ENCODE measurements at regions not wholly inside any gene's neighbourhood (a gene's known extent, or its start where the extent isn't known, plus 50 kb on each side); places are given as distances from the start of the nearest gene placed in this dataset.

- peak overlapping the region; percentile 70 for H3K27ac Mint-ChIP-seq
- H3K4me1 Mint-ChIP-seq (ENCODE audit: low read depth), result peaks cover 22% of the 10 kb centered on the region
- peak; percentile 9 for DNase-seq (ENCODE audit: low spot score)
- no peaks in the 10 kb centered on the region for H3K9me3 Mint-ChIP-seq
- H3K36me3 Mint-ChIP-seq (ENCODE audit: low read depth), result no peaks in the 10 kb centered on the region
- H3K4me3 Mint-ChIP-seq, result peak overlapping the region; percentile 37
- intact Hi-C loops (cut with micrococcal nuclease), result loop anchor here (1.0 to 10.0 kb wide), 6 partner anchors 256 to 1860 kb away; partner anchors contain the start of genes CD96 and NECTIN3
- peaks cover 11% of the 10 kb centered on the region for H3K27me3 Mint-ChIP-seq (ENCODE audit: insufficient read depth)
Measured at GRCh38 chr3:110814170-110815007, 257.2 kb upstream of the NECTIN3 start.

- Mint-ChIP-seq H3K27me3 (ENCODE audit: insufficient read depth) (peaks cover 9% of the 10 kb centered on the region), H3K9me3 (no peaks in the 10 kb centered on the region), H3K36me3 (ENCODE audit: low read depth) (no peaks in the 10 kb centered on the region), H3K4me3 (peak overlapping the region; percentile 37), H3K27ac (peak overlapping the region; percentile 70), H3K4me1 (ENCODE audit: low read depth) (peaks cover 22% of the 10 kb centered on the region)
- no peak for DNase-seq (ENCODE audit: low spot score)
- intact Hi-C loops (cut with micrococcal nuclease), result loop anchor here (2.0 to 10.0 kb wide), 3 partner anchors 256 to 1860 kb away; partner anchors contain the start of gene NECTIN3
Measured at GRCh38 chr3:110815008-110815583, 256.5 kb upstream of the NECTIN3 start.

DNA sequence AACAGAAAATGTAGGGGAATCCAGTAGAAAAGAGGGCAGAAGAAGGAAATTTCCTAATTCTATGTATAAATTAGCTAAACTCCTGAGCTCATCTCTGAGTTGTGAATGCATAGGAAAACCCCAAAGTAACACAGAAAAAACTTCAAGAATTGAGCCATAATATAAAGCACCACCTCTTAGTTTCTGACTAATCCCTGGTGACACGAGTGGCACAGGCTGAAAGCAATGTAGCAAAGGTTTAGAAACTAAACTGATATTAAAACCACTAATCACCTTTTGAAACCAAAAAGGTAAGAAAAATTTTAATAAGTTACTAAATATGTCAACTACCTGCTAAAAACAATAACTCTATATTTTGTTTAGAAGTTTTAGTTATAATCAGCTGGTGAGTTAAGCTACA lies 255.6 kb upstream of the NECTIN3 start:
- Mint-ChIP-seq H3K27ac (no peak overlapping the region), H3K27me3 (ENCODE audit: insufficient read depth) (peaks cover 8% of the 10 kb centered on the region), H3K9me3 (no peaks in the 10 kb centered on the region), H3K4me1 (ENCODE audit: low read depth) (peaks cover 22% of the 10 kb centered on the region), H3K36me3 (ENCODE audit: low read depth) (no peaks in the 10 kb centered on the region), H3K4me3 (no peak overlapping the region)
- DNase-seq (ENCODE audit: low spot score), result no peak
- intact Hi-C loops (cut with micrococcal nuclease), result loop anchor here (10.0 kb wide), 1 partner anchor 1859 kb away; no protein-coding TSS in a partner anchor

DNA sequence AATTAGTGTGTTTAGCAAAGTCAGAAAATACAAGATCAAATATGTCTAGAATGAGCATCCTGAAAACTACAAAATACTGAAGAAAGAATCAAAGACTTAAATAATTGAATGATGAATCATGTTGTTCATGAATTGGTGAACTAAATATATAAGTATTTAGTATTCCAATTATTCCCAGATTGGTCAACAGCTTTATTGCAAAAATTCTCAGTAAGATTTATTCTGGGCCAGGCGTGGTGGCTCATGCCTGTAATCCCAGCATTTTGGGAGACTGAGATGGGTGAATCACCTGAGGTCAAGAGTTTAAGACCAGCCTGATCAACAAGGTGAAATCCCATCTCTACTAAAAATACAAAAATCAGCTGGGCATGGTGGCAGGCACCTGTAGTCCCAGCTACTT lies 250.0 kb upstream of the NECTIN3 start:
- no peak overlapping the region for H3K27ac Mint-ChIP-seq
- H3K36me3 Mint-ChIP-seq (ENCODE audit: low read depth), result no peaks in the 10 kb centered on the region
- H3K27me3 Mint-ChIP-seq (ENCODE audit: insufficient read depth), result peaks cover 5% of the 10 kb centered on the region
- no peak for DNase-seq (ENCODE audit: low spot score)
- H3K4me3 Mint-ChIP-seq, result no peak overlapping the region
- intact Hi-C loops (cut with micrococcal nuclease), result no loop called here
- no peaks in the 10 kb centered on the region for H3K4me1 Mint-ChIP-seq (ENCODE audit: low read depth)
- no peaks in the 10 kb centered on the region for H3K9me3 Mint-ChIP-seq

GRCh38 chr3:110822971-110823370 lies 248.6 kb upstream of the NECTIN3 start:
- intact Hi-C loops (cut with micrococcal nuclease), result no loop called here
- no peaks in the 10 kb centered on the region for H3K36me3 Mint-ChIP-seq (ENCODE audit: low read depth)
- H3K4me1 Mint-ChIP-seq (ENCODE audit: low read depth), result no peaks in the 10 kb centered on the region
- no peak overlapping the region for H3K4me3 Mint-ChIP-seq
- no peak overlapping the region for H3K27ac Mint-ChIP-seq
- no peaks in the 10 kb centered on the region for H3K9me3 Mint-ChIP-seq
- peaks cover 5% of the 10 kb centered on the region for H3K27me3 Mint-ChIP-seq (ENCODE audit: insufficient read depth)
- no peak for DNase-seq (ENCODE audit: low spot score)

DNA sequence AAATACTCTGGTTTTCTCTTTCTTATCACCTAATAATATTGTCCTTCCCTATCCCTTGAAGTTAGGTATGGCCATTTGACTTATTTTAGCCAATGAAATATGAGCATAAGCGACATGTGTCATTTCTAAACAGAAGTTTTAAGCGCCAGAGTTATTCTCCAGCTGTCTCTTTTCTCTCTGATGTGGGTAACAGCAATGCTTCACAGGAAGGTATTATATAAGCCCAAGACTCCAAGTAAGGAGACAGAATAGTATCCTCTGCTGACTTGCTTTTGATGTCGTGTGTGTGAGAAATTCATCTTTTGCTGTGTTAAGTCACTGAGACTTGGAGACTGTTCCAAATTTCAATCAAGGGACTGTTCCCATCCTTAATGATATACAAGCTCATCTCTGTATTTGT lies 224.6 kb upstream of the NECTIN3 start:
- intact Hi-C loops (cut with micrococcal nuclease), result no loop called here

GRCh38 chr3:110849064-110849463 lies 222.6 kb upstream of the NECTIN3 start:
- H3K27ac Mint-ChIP-seq, result no peak overlapping the region
- no peak overlapping the region for H3K4me3 Mint-ChIP-seq
- H3K4me1 Mint-ChIP-seq (ENCODE audit: low read depth), result no peaks in the 10 kb centered on the region
- H3K36me3 Mint-ChIP-seq (ENCODE audit: low read depth), result no peaks in the 10 kb centered on the region
- intact Hi-C loops (cut with micrococcal nuclease), result no loop called here
- no peak for DNase-seq (ENCODE audit: low spot score)
- no peaks in the 10 kb centered on the region for H3K9me3 Mint-ChIP-seq
- peaks cover 6% of the 10 kb centered on the region for H3K27me3 Mint-ChIP-seq (ENCODE audit: insufficient read depth)

More for the DNA sequence above, 224.6 kb upstream of the NECTIN3 start:
- Mint-ChIP-seq H3K9me3 (no peaks in the 10 kb centered on the region), H3K27ac (no peak overlapping the region), H3K4me3 (no peak overlapping the region), H3K4me1 (ENCODE audit: low read depth) (no peaks in the 10 kb centered on the region), H3K36me3 (ENCODE audit: low read depth) (no peaks in the 10 kb centered on the region), H3K27me3 (ENCODE audit: insufficient read depth) (peaks cover 1% of the 10 kb centered on the region)
- DNase-seq (ENCODE audit: low spot score), result no peak

DNA sequence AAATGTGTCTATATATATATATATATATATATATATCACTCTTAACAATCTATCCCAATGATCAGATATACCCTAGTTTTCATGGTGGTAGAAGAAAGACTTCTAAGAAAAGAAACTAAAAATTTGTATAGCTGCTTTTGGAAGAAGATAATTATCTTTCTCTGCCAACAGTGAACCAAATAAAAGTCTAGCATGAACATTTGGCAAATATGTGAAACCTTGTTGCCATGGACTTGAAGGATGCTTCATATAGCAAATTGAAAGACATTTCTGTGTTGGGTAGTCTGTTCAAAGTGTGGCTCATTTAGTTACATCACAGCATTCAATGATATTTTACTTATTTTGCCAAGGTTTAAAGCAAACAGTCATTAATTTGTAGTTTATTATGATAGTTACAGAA lies 219.9 kb upstream of the NECTIN3 start:
- Mint-ChIP-seq H3K36me3 (ENCODE audit: low read depth) (no peaks in the 10 kb centered on the region), H3K4me3 (no peak overlapping the region), H3K27ac (no peak overlapping the region), H3K27me3 (ENCODE audit: insufficient read depth) (peaks cover 6% of the 10 kb centered on the region), H3K4me1 (ENCODE audit: low read depth) (no peaks in the 10 kb centered on the region), H3K9me3 (no peaks in the 10 kb centered on the region)
- intact Hi-C loops (cut with micrococcal nuclease), result no loop called here
- DNase-seq (ENCODE audit: low spot score), result no peak

DNA sequence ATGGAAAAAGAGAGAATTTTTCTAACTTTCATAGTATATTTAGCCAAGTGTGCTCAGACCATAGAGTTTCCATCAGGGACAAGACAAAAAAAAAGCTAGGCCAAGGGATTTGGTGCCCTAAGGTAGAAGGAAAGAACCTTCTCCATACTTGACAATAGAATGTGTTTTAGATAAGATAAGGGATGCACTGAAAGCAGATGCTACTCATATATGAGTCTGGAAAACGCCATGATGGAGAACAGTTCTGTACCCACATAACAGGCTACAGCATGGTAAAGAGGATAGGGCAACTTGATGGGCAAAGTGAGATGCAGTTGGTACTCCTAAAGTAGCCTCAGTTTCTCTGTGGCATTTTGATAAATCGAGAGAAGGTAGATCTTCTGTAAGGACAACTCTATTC lies 216.4 kb upstream of the NECTIN3 start:
- no peaks in the 10 kb centered on the region for H3K9me3 Mint-ChIP-seq
- no peak for DNase-seq (ENCODE audit: low spot score)
- no peaks in the 10 kb centered on the region for H3K36me3 Mint-ChIP-seq (ENCODE audit: low read depth)
- H3K4me1 Mint-ChIP-seq (ENCODE audit: low read depth), result no peaks in the 10 kb centered on the region
- H3K27ac Mint-ChIP-seq, result no peak overlapping the region
- intact Hi-C loops (cut with micrococcal nuclease), result no loop called here
- peaks cover 8% of the 10 kb centered on the region for H3K27me3 Mint-ChIP-seq (ENCODE audit: insufficient read depth)
- H3K4me3 Mint-ChIP-seq, result no peak overlapping the region

DNA sequence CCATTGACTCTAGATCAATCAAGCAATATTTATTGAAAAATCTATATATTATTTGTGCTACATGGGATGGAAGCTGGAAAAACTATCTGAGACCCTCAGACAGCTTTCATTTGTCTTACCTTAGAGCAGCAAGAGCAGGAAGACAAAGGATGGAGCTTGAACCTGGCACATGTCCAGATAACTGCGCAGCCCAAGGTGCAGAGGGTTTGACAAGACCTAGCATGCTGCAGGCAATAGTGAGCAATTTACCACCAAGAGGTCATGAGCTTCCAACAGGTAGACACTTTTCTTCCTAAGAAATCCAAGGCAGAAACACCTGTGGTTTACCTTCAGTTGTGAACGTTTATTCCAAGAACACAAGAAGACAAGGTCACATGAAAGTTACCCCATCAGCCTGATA lies 214.7 kb upstream of the NECTIN3 start:
- Mint-ChIP-seq H3K27ac (no peak overlapping the region), H3K4me1 (ENCODE audit: low read depth) (no peaks in the 10 kb centered on the region), H3K27me3 (ENCODE audit: insufficient read depth) (peaks cover 6% of the 10 kb centered on the region), H3K4me3 (no peak overlapping the region), H3K36me3 (ENCODE audit: low read depth) (no peaks in the 10 kb centered on the region), H3K9me3 (no peaks in the 10 kb centered on the region)
- no peak for DNase-seq (ENCODE audit: low spot score)
- intact Hi-C loops (cut with micrococcal nuclease), result no loop called here

DNA sequence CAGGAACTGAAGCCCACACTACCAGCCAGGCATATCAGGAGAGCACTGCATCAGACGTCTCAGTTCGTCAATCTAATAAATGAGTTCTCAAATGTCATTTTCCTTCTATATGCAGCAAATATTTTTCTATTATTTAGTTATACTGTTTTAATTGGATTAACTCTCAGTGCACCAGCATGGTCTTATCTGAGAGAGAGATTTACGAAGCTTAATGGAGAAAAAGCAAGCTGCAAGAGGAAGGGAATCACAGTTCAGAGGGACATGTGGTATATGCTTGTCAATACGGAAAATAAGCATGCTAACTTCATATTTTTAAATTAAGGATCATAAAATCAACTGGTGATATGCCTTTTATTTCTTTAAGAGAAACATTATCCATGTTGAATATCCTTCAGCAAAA lies 213.1 kb upstream of the NECTIN3 start:
- H3K9me3 Mint-ChIP-seq, result no peaks in the 10 kb centered on the region
- intact Hi-C loops (cut with micrococcal nuclease), result no loop called here
- no peaks in the 10 kb centered on the region for H3K36me3 Mint-ChIP-seq (ENCODE audit: low read depth)
- no peak overlapping the region for H3K27ac Mint-ChIP-seq
- no peak for DNase-seq (ENCODE audit: low spot score)
- H3K4me3 Mint-ChIP-seq, result no peak overlapping the region
- no peaks in the 10 kb centered on the region for H3K4me1 Mint-ChIP-seq (ENCODE audit: low read depth)
- peaks cover 1% of the 10 kb centered on the region for H3K27me3 Mint-ChIP-seq (ENCODE audit: insufficient read depth)

- intact Hi-C loops (cut with micrococcal nuclease), result no loop called here
- no peaks in the 10 kb centered on the region for H3K4me1 Mint-ChIP-seq (ENCODE audit: low read depth)
- no peak for DNase-seq (ENCODE audit: low spot score)
Measured at GRCh38 chr3:110859336-110859735, 212.3 kb upstream of the NECTIN3 start.

DNA sequence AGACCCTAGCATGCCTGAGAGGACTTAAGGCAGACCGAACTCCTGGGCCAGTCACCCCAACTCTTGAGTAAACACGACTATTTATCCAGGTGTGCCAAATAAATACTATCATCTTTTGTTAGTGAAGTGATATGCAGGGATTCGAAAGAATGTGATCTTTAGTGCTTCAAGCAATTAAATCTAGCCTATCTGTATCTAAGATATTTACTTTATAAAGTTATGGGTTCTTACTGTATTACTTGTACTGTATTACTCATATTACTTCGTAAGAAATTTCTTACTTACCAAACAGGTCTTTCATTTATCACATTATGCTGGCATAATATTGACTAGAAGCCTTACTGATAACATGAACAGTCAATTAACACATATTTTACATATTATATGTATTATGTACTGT lies 211.6 kb upstream of the NECTIN3 start:
- no peaks in the 10 kb centered on the region for H3K36me3 Mint-ChIP-seq (ENCODE audit: low read depth)
- H3K9me3 Mint-ChIP-seq, result no peaks in the 10 kb centered on the region
- H3K27me3 Mint-ChIP-seq (ENCODE audit: insufficient read depth), result peaks cover 1% of the 10 kb centered on the region
- no peak for DNase-seq (ENCODE audit: low spot score)
- H3K4me3 Mint-ChIP-seq, result no peak overlapping the region
- H3K27ac Mint-ChIP-seq, result no peak overlapping the region
- intact Hi-C loops (cut with micrococcal nuclease), result no loop called here
- H3K4me1 Mint-ChIP-seq (ENCODE audit: low read depth), result no peaks in the 10 kb centered on the region

More at GRCh38 chr3:110859336-110859735, 212.3 kb upstream of the NECTIN3 start:
- H3K9me3 Mint-ChIP-seq, result no peaks in the 10 kb centered on the region
- no peak overlapping the region for H3K4me3 Mint-ChIP-seq
- H3K27ac Mint-ChIP-seq, result no peak overlapping the region
- H3K36me3 Mint-ChIP-seq (ENCODE audit: low read depth), result no peaks in the 10 kb centered on the region
- peaks cover 1% of the 10 kb centered on the region for H3K27me3 Mint-ChIP-seq (ENCODE audit: insufficient read depth)

Data from activated T-helper 1 cell treated with anti-CD3 and anti-CD28 coated beads, Interleukin-12 subunit alpha, Interleukin-12 subunit beta, Interleukin-2, Interleukin-4 antibody, amounts not matched to agents 30 ng/mL and 10 ng/mL and 1 ng/mL, durations not matched to agents 14 hours and 24 hours and 36 hours (primary cell).